HCT116 (cell line): ENCODE measurements at regions not wholly inside any gene's neighbourhood (a gene's known extent, or its start where the extent isn't known, plus 50 kb on each side); places are given as distances from the start of the nearest gene placed in this dataset.

Source experiments
- ATAC-seq: fragments of 200-7000 bp; cut with Tn5 transposase; 2 replicates; pipeline ENCODE4 v1.9.1; 2020; ENCODE audit warnings: mild to moderate bottlenecking, moderate library complexity
- BruUV-seq: library from RNA; stranded (reverse); fragments of 400-500 nt; replicated peaks from 2 replicates; lab custom pipeline; 2021; lab: Mats Ljungman, UMichigan
- CTCF ChIA-PET: fragments of 300-600 bp; sonication (Branson Sonifier 250); formaldehyde crosslinking; loops from one replicate; lab custom pipeline; 2021; ENCODE audit warnings: antibody characterized with exemption; lab: Charles Lee
- POLR2A ChIA-PET: fragments of 300-600, 350-600 bp; sonication (Branson Sonifier 250); formaldehyde crosslinking; loops from one replicate; lab custom pipeline; 2021; ENCODE audit warnings: antibody characterized with exemption; lab: Charles Lee
- RAD21 ChIA-PET, 2 experiments: fragments of 300-600 bp; sonication (Branson Sonifier 250); formaldehyde crosslinking; loops; one replicate each; lab custom pipeline; 2023; ENCODE audit warnings: low total read pairs in 2 of 2; ENCODE audit not compliant: uncharacterized antibody in 2 of 2, unreplicated experiment in 2 of 2, low non-redundant PET in 1 of 2; lab: Charles Lee
- DNase-seq: peaks from one replicate; pipeline ENCODE4 v3.0.0-alpha.2; 2010; ENCODE audit warnings: low read depth, low spot score
- H2AFZ ChIP-seq: fragments of 200-600 bp; shearing (Covaris generic), sonication (generic); 2 replicates; pipeline ENCODE4 v1.6.1; 2017; ENCODE audit warnings: low read depth, mixed run types, mixed read lengths, antibody characterized with exemption, low read length; ENCODE audit not compliant: poor library complexity, severe bottlenecking
- H3K27ac ChIP-seq: 2 replicates; pipeline ENCODE4 v1.5.1; 2012; ENCODE audit warnings: low read depth, low read length
- H3K27me3 ChIP-seq: fragments of 200-600 bp; sonication (generic); 2 replicates; pipeline ENCODE4 v1.6.1; 2016; ENCODE audit warnings: mixed run types, low read length, mixed read lengths; ENCODE audit not compliant: insufficient read depth
- H3K36me3 ChIP-seq, 2 experiments: fragments of 200-500 bp in 1 of 2; fragments of 200-600 bp in 1 of 2; sonication (Bioruptor generic) in 1 of 2; sonication (generic) in 1 of 2; 2 replicates each; pipeline versions ENCODE4 v1.5.1 to v1.6.1; 2014 to 2016; ENCODE audit warnings: low read length in 2 of 2, inconsistent platforms in 1 of 2, mixed read lengths in 1 of 2, mixed run types in 1 of 2; ENCODE audit not compliant: insufficient read depth in 2 of 2, control insufficient read depth in 1 of 2
- H3K4me1 ChIP-seq, 2 experiments: fragments of 200-600 bp in 1 of 2; sonication (generic) in 1 of 2; 2 replicates each; pipeline versions ENCODE4 v1.5.1 to v1.6.1; 2012 to 2017; ENCODE audit warnings: low read length in 2 of 2, inconsistent platforms in 1 of 2, mild to moderate bottlenecking in 1 of 2, mixed read lengths in 1 of 2, mixed run types in 1 of 2, moderate library complexity in 1 of 2; ENCODE audit not compliant: insufficient read depth in 2 of 2, control insufficient read depth in 1 of 2
- H3K4me2 ChIP-seq: fragments of 200-600 bp; sonication (generic); 2 replicates; pipeline ENCODE4 v1.6.1; 2017; ENCODE audit warnings: mixed run types, low read length, mixed read lengths
- H3K4me3 ChIP-seq, 2 experiments: fragments of 200-600 bp in 1 of 2; sonication (generic) in 1 of 2; replicated peaks in 1 of 2; 2 replicates each; pipeline ENCODE4 v1.5.1; 2011 to 2016; ENCODE audit warnings: low read length in 2 of 2, control low read depth in 1 of 2, low read depth in 1 of 2, mild to moderate bottlenecking in 1 of 2, mixed read lengths in 1 of 2, mixed run types in 1 of 2
- H3K79me2 ChIP-seq: fragments of 200-600 bp; sonication (generic); 2 replicates; pipeline ENCODE4 v1.6.1; 2017; ENCODE audit warnings: mild to moderate bottlenecking, mixed run types, low read length, moderate library complexity, mixed read lengths; ENCODE audit not compliant: insufficient read depth
- H3K9ac ChIP-seq: fragments of 200-600 bp; sonication (generic); 2 replicates; pipeline ENCODE4 v1.6.1; 2016; ENCODE audit warnings: low read length, mixed read lengths
- H3K9me2 ChIP-seq: fragments of 200-600 bp; sonication (generic), shearing (Covaris generic); 2 replicates; pipeline ENCODE4 v1.6.1; 2017; ENCODE audit warnings: mixed run types, mild to moderate bottlenecking, moderate library complexity; ENCODE audit not compliant: insufficient read depth
- H3K9me3 ChIP-seq, 2 experiments: fragments of 200-500 bp in 1 of 2; fragments of 200-600 bp in 1 of 2; sonication (Bioruptor generic) in 1 of 2; sonication (generic) in 1 of 2; 2 replicates each; pipeline ENCODE4 v1.6.1; 2014 to 2017; ENCODE audit warnings: low read length in 2 of 2, mixed read lengths in 2 of 2, inconsistent platforms in 1 of 2, low read depth in 1 of 2, mild to moderate bottlenecking in 1 of 2, mixed run types in 1 of 2, moderate library complexity in 1 of 2; ENCODE audit not compliant: control insufficient read depth in 1 of 2, insufficient read depth in 1 of 2
- H4K20me1 ChIP-seq: fragments of 200-600 bp; sonication (generic), shearing (Covaris generic); 2 replicates; pipeline ENCODE4 v1.6.1; 2017; ENCODE audit warnings: mixed run types, mild to moderate bottlenecking, moderate library complexity; ENCODE audit not compliant: insufficient read depth
- ATF3 ChIP-seq: IDR thresholded peaks from 2 replicates; pipeline ENCODE4 v1.6.1; 2012
- CBX3 ChIP-seq: IDR thresholded peaks from 2 replicates; pipeline ENCODE4 v1.6.1; 2012; ENCODE audit warnings: low read depth
- CEBPB ChIP-seq: IDR thresholded peaks from 2 replicates; pipeline ENCODE4 v1.6.1; 2012; ENCODE audit warnings: low read depth
- EGR1 ChIP-seq: IDR thresholded peaks from 2 replicates; pipeline ENCODE4 v1.6.1; 2012; ENCODE audit warnings: low read depth
- ELF1 ChIP-seq: IDR thresholded peaks from 2 replicates; pipeline ENCODE4 v1.6.1; 2012; ENCODE audit warnings: low read depth, borderline replicate concordance
- EZH2 ChIP-seq: fragments of 200-600 bp; sonication (generic); IDR thresholded peaks from 2 replicates; pipeline ENCODE4 v1.6.1; 2017; ENCODE audit warnings: antibody characterized with exemption, mixed run types
- EZH2phosphoT487 ChIP-seq: fragments of 200-600 bp; IDR thresholded peaks from 2 replicates; pipeline ENCODE4 v1.6.1; 2018; ENCODE audit warnings: antibody characterized with exemption, borderline replicate concordance
- POLR2A ChIP-seq: IDR thresholded peaks from 2 replicates; pipeline ENCODE4 v1.7.0; 2011; ENCODE audit warnings: borderline replicate concordance; ENCODE audit not compliant: insufficient read depth, insufficient read length; ENCODE audit errors: extremely low read depth
- POLR2AphosphoS5 ChIP-seq: IDR thresholded peaks from 2 replicates; pipeline ENCODE4 v1.6.1; 2011; ENCODE audit warnings: mild to moderate bottlenecking, low read depth, low read length, moderate library complexity
- RAD21 ChIP-seq: IDR thresholded peaks from 2 replicates; pipeline ENCODE4 v1.6.1; 2012; ENCODE audit warnings: low read depth, mild to moderate bottlenecking
- SIN3A ChIP-seq: IDR thresholded peaks from 2 replicates; pipeline ENCODE4 v1.6.1; 2012; ENCODE audit warnings: low read depth
- SP1 ChIP-seq: IDR thresholded peaks from 2 replicates; pipeline ENCODE4 v1.6.1; 2012; ENCODE audit warnings: low read depth
- SRF ChIP-seq: IDR thresholded peaks from 2 replicates; pipeline ENCODE4 v1.6.1; 2012; ENCODE audit warnings: low read depth
- YY1 ChIP-seq: IDR thresholded peaks from 2 replicates; pipeline ENCODE4 v1.6.1; 2011; ENCODE audit warnings: low read length, low read depth, moderate library complexity, mild to moderate bottlenecking; ENCODE audit not compliant: insufficient replicate concordance; ENCODE audit errors: extremely low read depth
- ZFX ChIP-seq: fragments of 450-650 bp; IDR thresholded peaks from 2 replicates; pipeline ENCODE4 v1.6.1; 2017
- ZNF274 ChIP-seq: fragments of 200-500 bp; sonication (Bioruptor generic); IDR thresholded peaks from 2 replicates; pipeline ENCODE4 v1.6.1; 2014; ENCODE audit warnings: mild to moderate bottlenecking, low read depth, low read length, inconsistent platforms
- intact Hi-C: fragments of 100-400 bp; cut with micrococcal nuclease; formaldehyde crosslinking; loops from 2 replicates; pipeline ENCODE4 v1.10.0; 2022
- TF ChIP-seq, protein P1 (sequence below): IDR thresholded peaks from 2 replicates; pipeline ENCODE4 v1.6.1; 2012
- TF ChIP-seq, protein P2 (sequence below), 3 experiments: fragments of 200-600 bp in 1 of 3; sonication (generic) in 1 of 3; IDR thresholded peaks in 2 of 3; conservative IDR thresholded peaks in 1 of 3; 2 replicates each; pipeline ENCODE4 v1.5.1; 2012 to 2017; ENCODE audit warnings: low read depth in 2 of 3, low read length in 2 of 3, antibody characterized with exemption in 1 of 3, borderline replicate concordance in 1 of 3, control low read depth in 1 of 3, mild to moderate bottlenecking in 1 of 3, mixed read lengths in 1 of 3, mixed run types in 1 of 3, moderate library complexity in 1 of 3; ENCODE audit not compliant: insufficient read depth in 1 of 3
- TF ChIP-seq, protein P3 (sequence below): IDR thresholded peaks from 2 replicates; pipeline ENCODE4 v1.6.1; 2011; ENCODE audit warnings: mild to moderate bottlenecking, low read length, moderate library complexity; ENCODE audit not compliant: insufficient replicate concordance; ENCODE audit errors: extremely low read depth

DNA sequence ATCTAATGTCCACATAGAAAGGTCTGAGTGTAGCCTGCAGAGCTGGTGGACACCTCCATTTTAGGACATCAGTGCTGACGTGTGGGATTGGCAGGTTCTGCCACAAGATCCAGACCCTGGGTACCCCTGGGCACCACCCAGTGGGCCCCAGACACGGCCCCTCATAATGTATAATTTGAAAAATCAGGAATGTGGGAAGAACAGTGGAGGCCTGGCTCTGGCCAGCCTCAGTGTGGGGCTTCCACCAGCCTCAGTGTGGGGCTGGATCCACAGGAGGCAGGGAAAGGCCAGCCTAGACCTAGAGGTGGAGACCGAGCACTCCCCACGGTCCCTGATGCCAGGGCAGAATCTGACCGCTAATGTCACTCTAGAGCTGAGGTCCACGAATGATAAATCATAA is 150.7 kb upstream of the SOX1 start:
- peaks cover 12% of the 10 kb centered on the region; the same call in 1 of the 2 replicates for H3K27me3 ChIP-seq
- H3K36me3 ChIP-seq = no peaks in the 10 kb centered on the region
- TF ChIP-seq SP1 = no peak
- no peak for TF ChIP-seq POLR2A
- TF ChIP-seq ZNF274 = no peak
- TF ChIP-seq ATF3 = no peak
- no peak for TF ChIP-seq CBX3
- no peak for TF ChIP-seq ELF1
- no peak for TF ChIP-seq SRF
- TF ChIP-seq POLR2AphosphoS5 = no peak
- TF ChIP-seq EGR1 = no peak
- no peak for TF ChIP-seq EZH2phosphoT487
- TF ChIP-seq, protein P1, sequence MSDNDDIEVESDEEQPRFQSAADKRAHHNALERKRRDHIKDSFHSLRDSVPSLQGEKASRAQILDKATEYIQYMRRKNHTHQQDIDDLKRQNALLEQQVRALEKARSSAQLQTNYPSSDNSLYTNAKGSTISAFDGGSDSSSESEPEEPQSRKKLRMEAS = no peak
- TF ChIP-seq, protein P2, sequence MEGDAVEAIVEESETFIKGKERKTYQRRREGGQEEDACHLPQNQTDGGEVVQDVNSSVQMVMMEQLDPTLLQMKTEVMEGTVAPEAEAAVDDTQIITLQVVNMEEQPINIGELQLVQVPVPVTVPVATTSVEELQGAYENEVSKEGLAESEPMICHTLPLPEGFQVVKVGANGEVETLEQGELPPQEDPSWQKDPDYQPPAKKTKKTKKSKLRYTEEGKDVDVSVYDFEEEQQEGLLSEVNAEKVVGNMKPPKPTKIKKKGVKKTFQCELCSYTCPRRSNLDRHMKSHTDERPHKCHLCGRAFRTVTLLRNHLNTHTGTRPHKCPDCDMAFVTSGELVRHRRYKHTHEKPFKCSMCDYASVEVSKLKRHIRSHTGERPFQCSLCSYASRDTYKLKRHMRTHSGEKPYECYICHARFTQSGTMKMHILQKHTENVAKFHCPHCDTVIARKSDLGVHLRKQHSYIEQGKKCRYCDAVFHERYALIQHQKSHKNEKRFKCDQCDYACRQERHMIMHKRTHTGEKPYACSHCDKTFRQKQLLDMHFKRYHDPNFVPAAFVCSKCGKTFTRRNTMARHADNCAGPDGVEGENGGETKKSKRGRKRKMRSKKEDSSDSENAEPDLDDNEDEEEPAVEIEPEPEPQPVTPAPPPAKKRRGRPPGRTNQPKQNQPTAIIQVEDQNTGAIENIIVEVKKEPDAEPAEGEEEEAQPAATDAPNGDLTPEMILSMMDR (IDR thresholded peaks at IDR 0.05 in 2 of 3, conservative IDR thresholded peaks at IDR 0.05 in 1 of 3; ENCODE audit: borderline replicate concordance in 1 of 3, insufficient read depth in 1 of 3, low read depth in 2 of 3, low read length in 2 of 3) = no peak
- no peak for TF ChIP-seq RAD21
- TF ChIP-seq, protein P3, sequence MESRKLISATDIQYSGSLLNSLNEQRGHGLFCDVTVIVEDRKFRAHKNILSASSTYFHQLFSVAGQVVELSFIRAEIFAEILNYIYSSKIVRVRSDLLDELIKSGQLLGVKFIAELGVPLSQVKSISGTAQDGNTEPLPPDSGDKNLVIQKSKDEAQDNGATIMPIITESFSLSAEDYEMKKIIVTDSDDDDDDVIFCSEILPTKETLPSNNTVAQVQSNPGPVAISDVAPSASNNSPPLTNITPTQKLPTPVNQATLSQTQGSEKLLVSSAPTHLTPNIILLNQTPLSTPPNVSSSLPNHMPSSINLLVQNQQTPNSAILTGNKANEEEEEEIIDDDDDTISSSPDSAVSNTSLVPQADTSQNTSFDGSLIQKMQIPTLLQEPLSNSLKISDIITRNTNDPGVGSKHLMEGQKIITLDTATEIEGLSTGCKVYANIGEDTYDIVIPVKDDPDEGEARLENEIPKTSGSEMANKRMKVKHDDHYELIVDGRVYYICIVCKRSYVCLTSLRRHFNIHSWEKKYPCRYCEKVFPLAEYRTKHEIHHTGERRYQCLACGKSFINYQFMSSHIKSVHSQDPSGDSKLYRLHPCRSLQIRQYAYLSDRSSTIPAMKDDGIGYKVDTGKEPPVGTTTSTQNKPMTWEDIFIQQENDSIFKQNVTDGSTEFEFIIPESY = no peak
- TF ChIP-seq CEBPB = no peak
- TF ChIP-seq YY1 = no peak
- no peak for TF ChIP-seq EZH2
- no peak for TF ChIP-seq SIN3A
- TF ChIP-seq ZFX = no peak
- H3K9ac ChIP-seq = no peak overlapping the region
- no TSS peak for BruUV-seq
- no peaks in the 10 kb centered on the region for H3K79me2 ChIP-seq
- no peak overlapping the region for H3K4me3 ChIP-seq
- DNase-seq = no peak
- H2AFZ ChIP-seq = no peak overlapping the region
- ChIA-PET POLR2A (no interaction called here), RAD21 (no interaction called here), CTCF (no interaction called here)
- intact Hi-C loops = no loop called here
- H3K4me2 ChIP-seq = no peak overlapping the region
- no peak overlapping the region for H3K27ac ChIP-seq
- ATAC-seq = no peak
- no peaks in the 10 kb centered on the region for H3K4me1 ChIP-seq
- H3K9me2 ChIP-seq = no peaks in the 10 kb centered on the region
- no peaks in the 10 kb centered on the region for H4K20me1 ChIP-seq
- H3K9me3 ChIP-seq = no peaks in the 10 kb centered on the region
